ENCODE measurements at regions not wholly inside any gene's neighbourhood (a gene's known extent, or its start where the extent isn't known, plus 50 kb on each side); places are given as distances from the start of the nearest gene placed in this dataset.

GRCh38 chr10:50936335-50936734, 50.9 kb upstream of the A1CF start:
- DNase-seq, result no peak

GRCh38 chr10:50937230-50937907, 51.9 kb upstream of the A1CF start:
- no peak for DNase-seq

GRCh38 chr10:50941629-50942028, 56.2 kb upstream of the A1CF start:
- DNase-seq, result no peak

- no peak for DNase-seq
Measured at GRCh38 chr10:50946991-50947781, 61.8 kb upstream of the A1CF start.

- no peak for DNase-seq
Measured at GRCh38 chr10:50951365-50951764, 65.9 kb upstream of the A1CF start.

- DNase-seq, result no peak
Measured at GRCh38 chr10:50961297-50961696, 75.9 kb upstream of the A1CF start.

- no peak for DNase-seq
Measured at GRCh38 chr10:50963063-50963462, 77.6 kb upstream of the A1CF start.

- no peak for DNase-seq
Measured at GRCh38 chr10:50968386-50969091, 83.1 kb upstream of the A1CF start.

GRCh38 chr10:50972591-50972990, 87.2 kb upstream of the A1CF start:
- DNase-seq, result no peak

GRCh38 chr10:50981385-50981784, 92.9 kb upstream of the PRKG1 start:
- no peak for DNase-seq

- DNase-seq, result no peak
Measured at GRCh38 chr10:50981904-50982303, 92.4 kb upstream of the PRKG1 start.

GRCh38 chr10:50982989-50983388, 91.3 kb upstream of the PRKG1 start:
- DNase-seq, result no peak

- no peak for DNase-seq
Measured at GRCh38 chr10:50987934-50988333, 86.4 kb upstream of the PRKG1 start.

GRCh38 chr10:50988792-50989191, 85.5 kb upstream of the PRKG1 start:
- DNase-seq, result no peak

- peak; percentile 16 for DNase-seq
Measured at GRCh38 chr10:50990568-50991455, 83.5 kb upstream of the PRKG1 start.

- DNase-seq, result no peak
Measured at GRCh38 chr10:50991456-50992355, 82.6 kb upstream of the PRKG1 start.

GRCh38 chr10:50992356-50992901, 81.9 kb upstream of the PRKG1 start:
- no peak for DNase-seq

- DNase-seq, result no peak
Measured at GRCh38 chr10:50992972-50993766, 81.1 kb upstream of the PRKG1 start.

GRCh38 chr10:50993771-50994251, 80.5 kb upstream of the PRKG1 start:
- no peak for DNase-seq

GRCh38 chr10:50997461-50997860, 76.8 kb upstream of the PRKG1 start:
- no peak for DNase-seq

All from activated CD4-positive, alpha-beta T cell treated with anti-CD3 and anti-CD28 coated beads for 48 hours (primary cell).